ENCODE measurements at regions not wholly inside any gene's neighbourhood (a gene's known extent, or its start where the extent isn't known, plus 50 kb on each side); places are given as distances from the start of the nearest gene placed in this dataset.

GRCh38 chr4:134560728-134561127 is 359.1 kb upstream of the PABPC4L start:
- TF ChIP-seq POLR2AphosphoS5 (IDR thresholded peaks at IDR 0.05): no peak
- TF ChIP-seq EP300 (IDR thresholded peaks at IDR 0.05): no peak
- TF ChIP-seq POLR2A (IDR thresholded peaks at IDR 0.05): no peak
- no peak for TF ChIP-seq CTCF (IDR thresholded peaks at IDR 0.05)
- Histone ChIP-seq H3K27me3 (no peaks in the 10 kb centered on the region), H3K27ac (no peak overlapping the region), H3K4me1 (no peaks in the 10 kb centered on the region), H3K36me3 (no peaks in the 10 kb centered on the region), H3K4me3 (no peak overlapping the region), H3K9me3 (no peaks in the 10 kb centered on the region)
- 39% methylated on average over 3 of the region's 3 CpGs for WGBS
- no peak for DNase-seq (ENCODE audit: low spot score in 2 of 2)

- Histone ChIP-seq H3K4me1 (no peaks in the 10 kb centered on the region), H3K4me3 (no peak overlapping the region), H3K36me3 (no peaks in the 10 kb centered on the region), H3K27ac (no peak overlapping the region), H3K9me3 (peaks cover 8% of the 10 kb centered on the region), H3K27me3 (no peaks in the 10 kb centered on the region)
- no peak for DNase-seq (ENCODE audit: low spot score in 2 of 2)
- WGBS: 45% methylated on average over 1 of the region's 1 CpG
- TF ChIP-seq EP300 (IDR thresholded peaks at IDR 0.05): no peak
Measured at GRCh38 chr4:134552063-134552462, 350.5 kb upstream of the PABPC4L start.

GRCh38 chr4:134551348-134551747 is 349.8 kb upstream of the PABPC4L start:
- Histone ChIP-seq H3K4me3 (no peak overlapping the region), H3K27ac (no peak overlapping the region), H3K36me3 (no peaks in the 10 kb centered on the region), H3K4me1 (no peaks in the 10 kb centered on the region), H3K27me3 (no peaks in the 10 kb centered on the region), H3K9me3 (peaks cover 8% of the 10 kb centered on the region)
- no peak for DNase-seq (ENCODE audit: low spot score in 2 of 2)
- 88% methylated on average over 2 of the region's 2 CpGs for WGBS
- TF ChIP-seq POLR2AphosphoS5 (IDR thresholded peaks at IDR 0.05): no peak
- TF ChIP-seq CTCF (IDR thresholded peaks at IDR 0.05): no peak
- TF ChIP-seq EP300 (IDR thresholded peaks at IDR 0.05): no peak
- TF ChIP-seq POLR2A (IDR thresholded peaks at IDR 0.05): no peak

- no peak overlapping the region for H3K4me3 ChIP-seq
- no peak for DNase-seq (ENCODE audit: low spot score in 2 of 2)
- H3K9me3 ChIP-seq: peaks cover 8% of the 10 kb centered on the region
- no peaks in the 10 kb centered on the region for H3K36me3 ChIP-seq
- H3K27me3 ChIP-seq: no peaks in the 10 kb centered on the region
- no peak overlapping the region for H3K27ac ChIP-seq
- no peak for TF ChIP-seq POLR2A (IDR thresholded peaks at IDR 0.05)
- no peaks in the 10 kb centered on the region for H3K4me1 ChIP-seq
Measured at GRCh38 chr4:134548052-134548628, 346.6 kb upstream of the PABPC4L start.

- DNase-seq (ENCODE audit: low spot score in 2 of 2): no peak
- WGBS: 92% methylated on average over 14 of the region's 15 CpGs
- no peaks in the 10 kb centered on the region for H3K36me3 ChIP-seq
- no peak overlapping the region for H3K27ac ChIP-seq
- no peak overlapping the region for H3K4me3 ChIP-seq
- peaks cover 8% of the 10 kb centered on the region for H3K9me3 ChIP-seq
- H3K4me1 ChIP-seq: no peaks in the 10 kb centered on the region
- H3K27me3 ChIP-seq: no peaks in the 10 kb centered on the region
- no peak for TF ChIP-seq POLR2A (IDR thresholded peaks at IDR 0.05)
- no peak for TF ChIP-seq CTCF (IDR thresholded peaks at IDR 0.05)
- no peak for TF ChIP-seq POLR2AphosphoS5 (IDR thresholded peaks at IDR 0.05)
- TF ChIP-seq EP300 (IDR thresholded peaks at IDR 0.05): no peak
Measured at GRCh38 chr4:134546279-134546678, 344.7 kb upstream of the PABPC4L start.

- Histone ChIP-seq H3K27me3 (no peaks in the 10 kb centered on the region), H3K4me1 (no peaks in the 10 kb centered on the region), H3K4me3 (no peak overlapping the region), H3K9me3 (peaks cover 5% of the 10 kb centered on the region), H3K27ac (no peak overlapping the region), H3K36me3 (no peaks in the 10 kb centered on the region)
- TF ChIP-seq EP300 (IDR thresholded peaks at IDR 0.05) (no peak), CTCF (IDR thresholded peaks at IDR 0.05) (no peak), POLR2AphosphoS5 (IDR thresholded peaks at IDR 0.05) (no peak), POLR2A (IDR thresholded peaks at IDR 0.05) (no peak)
- WGBS: 24% methylated on average over 2 of the region's 2 CpGs
- DNase-seq (ENCODE audit: low spot score in 2 of 2): no peak
Measured at GRCh38 chr4:134544303-134544770, 342.7 kb upstream of the PABPC4L start.

All from suprapubic skin (tissue), 4 donors.